H1 (cell line): ENCODE measurements at regions not wholly inside any gene's neighbourhood (a gene's known extent, or its start where the extent isn't known, plus 50 kb on each side); places are given as distances from the start of the nearest gene placed in this dataset.

Source experiments
- CTCF ChIA-PET: fragments of 300-600 bp; sonication (Branson Sonifier 250); formaldehyde crosslinking; loops from one replicate; lab custom pipeline; 2021; ENCODE audit not compliant: partially characterized antibody; lab: Charles Lee
- POLR2A ChIA-PET: fragments of 300-600 bp; sonication (Branson Sonifier 250); formaldehyde crosslinking; loops from one replicate; lab custom pipeline; 2021; ENCODE audit warnings: inconsistent platforms; ENCODE audit not compliant: partially characterized antibody; lab: Charles Lee
- DNase-seq, 2 experiments: peaks; one replicate each; pipeline versions ENCODE4 v3.0.0 to v3.0.0-alpha.2; 2010 to 2022; ENCODE audit warnings: low spot score in 2 of 2, low read depth in 1 of 2, mixed read lengths in 1 of 2
- FAIRE-seq: peaks from 2 replicates; lab custom pipeline; 2011; peaks lifted over from hg19 to GRCh38; lab: Jason Lieb, UNC
- H2AFZ ChIP-seq: 2 replicates; pipeline ENCODE4 v1.8.1; 2012; ENCODE audit warnings: low read length, inconsistent platforms
- H2AK5ac ChIP-seq: 2 replicates; pipeline ENCODE4 v1.6.1; 2013; ENCODE audit warnings: low read depth, low read length
- H2BK120ac ChIP-seq: replicated peaks from 2 replicates; pipeline ENCODE3; 2013; ENCODE audit warnings: low read depth, low read length, inconsistent platforms
- H2BK12ac ChIP-seq: 2 replicates; pipeline ENCODE4 v1.6.1; 2013; ENCODE audit warnings: low read depth, low read length
- H2BK15ac ChIP-seq: 2 replicates; pipeline ENCODE4 v1.6.1; 2013; ENCODE audit warnings: low read length
- H2BK20ac ChIP-seq: 2 replicates; pipeline ENCODE4 v1.6.1; 2013; ENCODE audit warnings: low read length
- H2BK5ac ChIP-seq: 2 replicates; pipeline ENCODE4 v1.6.1; 2013; ENCODE audit warnings: low read depth, low read length
- H3K14ac ChIP-seq: 2 replicates; pipeline ENCODE4 v1.6.1; 2013; ENCODE audit warnings: inconsistent platforms; ENCODE audit not compliant: insufficient read length
- H3K18ac ChIP-seq: 2 replicates; pipeline ENCODE4 v1.6.1; 2013; ENCODE audit warnings: low read length; ENCODE audit errors: extremely low read depth
- H3K23ac ChIP-seq: 2 replicates; pipeline ENCODE4 v1.6.1; 2013; ENCODE audit warnings: inconsistent platforms; ENCODE audit not compliant: insufficient read length
- H3K23me2 ChIP-seq: 2 replicates; pipeline ENCODE4 v1.6.1; 2013; ENCODE audit warnings: low read depth, low read length
- H3K27ac ChIP-seq: 2 replicates; pipeline ENCODE4 v1.6.1; 2011; ENCODE audit warnings: low read depth, low read length, inconsistent platforms
- H3K27me3 ChIP-seq, 4 experiments: replicated peaks in 1 of 4; 1 replicate in 1 of 4; 2 replicates in 3 of 4; pipeline versions ENCODE4 v1.6.1 to v1.8.1; 2011 to 2013; ENCODE audit warnings: low read length in 3 of 4, mild to moderate bottlenecking in 3 of 4, inconsistent platforms in 2 of 4, mixed read lengths in 2 of 4, moderate library complexity in 1 of 4; ENCODE audit not compliant: control insufficient read depth in 3 of 4, insufficient read depth in 3 of 4; ENCODE audit errors: extremely low read depth in 1 of 4
- H3K36me3 ChIP-seq, 4 experiments: 2 replicates each; pipeline versions ENCODE4 v1.6.1 to v1.8.1; 2011 to 2013; ENCODE audit warnings: mild to moderate bottlenecking in 4 of 4, low read length in 3 of 4, moderate library complexity in 2 of 4, control low read depth in 1 of 4, inconsistent platforms in 1 of 4; ENCODE audit not compliant: insufficient read depth in 4 of 4, control insufficient read depth in 2 of 4
- H3K4ac ChIP-seq: replicated peaks from 2 replicates; pipeline ENCODE3; 2013; ENCODE audit warnings: low read length, low read depth, mixed read lengths, inconsistent platforms; ENCODE audit not compliant: insufficient read length
- H3K4me1 ChIP-seq, 4 experiments: replicated peaks in 1 of 4; 1 replicate in 1 of 4; 2 replicates in 3 of 4; pipeline versions ENCODE4 v1.6.1 to v1.8.1; 2011 to 2013; ENCODE audit warnings: low read length in 3 of 4, inconsistent platforms in 2 of 4, mixed read lengths in 1 of 4; ENCODE audit not compliant: insufficient read depth in 4 of 4, control insufficient read depth in 3 of 4
- H3K4me2 ChIP-seq, 2 experiments: 2 replicates each; pipeline versions ENCODE4 v1.6.1 to v1.8.1; 2011 to 2013; ENCODE audit warnings: low read depth in 2 of 2, low read length in 2 of 2, control low read depth in 1 of 2, inconsistent platforms in 1 of 2, mild to moderate bottlenecking in 1 of 2; ENCODE audit not compliant: insufficient read depth in 1 of 2
- H3K4me3 ChIP-seq, 4 experiments: fragments of 200-600, 300-600 bp in 1 of 4; sonication (generic), shearing (Covaris generic), sonication (Bioruptor Twin) in 1 of 4; 2 replicates each; pipeline versions ENCODE4 v1.5.1 to v1.8.1; 2011 to 2016; ENCODE audit warnings: low read length in 4 of 4, low read depth in 3 of 4, control low read depth in 2 of 4, inconsistent platforms in 2 of 4, mild to moderate bottlenecking in 2 of 4, mixed read lengths in 1 of 4, moderate library complexity in 1 of 4; ENCODE audit not compliant: insufficient read depth in 2 of 4; ENCODE audit errors: extremely low read depth in 1 of 4
- H3K56ac ChIP-seq: replicated peaks from 2 replicates; pipeline ENCODE3; 2013; ENCODE audit warnings: low read depth, mild to moderate bottlenecking, mixed read lengths, low read length, inconsistent platforms; ENCODE audit not compliant: insufficient read length
- H3K79me1 ChIP-seq: 2 replicates; pipeline ENCODE4 v1.6.1; 2013; ENCODE audit warnings: low read depth, low read length, control low read depth
- H3K79me2 ChIP-seq, 2 experiments: 2 replicates each; pipeline versions ENCODE4 v1.6.1 to v1.8.1; 2012 to 2013; ENCODE audit warnings: low read length in 2 of 2, mild to moderate bottlenecking in 2 of 2, inconsistent platforms in 1 of 2; ENCODE audit not compliant: insufficient read depth in 2 of 2, control insufficient read depth in 1 of 2
- H3K9ac ChIP-seq, 4 experiments: replicated peaks in 1 of 4; 1 replicate in 1 of 4; 2 replicates in 3 of 4; pipeline versions ENCODE4 v1.6.1 to v1.8.1; 2011 to 2013; ENCODE audit warnings: low read depth in 3 of 4, low read length in 3 of 4, control low read depth in 2 of 4, mild to moderate bottlenecking in 2 of 4, moderate library complexity in 2 of 4, inconsistent platforms in 1 of 4; ENCODE audit errors: extremely low read depth in 1 of 4
- H3K9me3 ChIP-seq, 2 experiments: 2 replicates each; pipeline versions ENCODE4 v1.6.1 to v1.8.1; 2012 to 2013; ENCODE audit warnings: mild to moderate bottlenecking in 2 of 2, moderate library complexity in 2 of 2, control low read depth in 1 of 2, inconsistent platforms in 1 of 2, low read depth in 1 of 2, low read length in 1 of 2, mixed read lengths in 1 of 2; ENCODE audit not compliant: insufficient read depth in 2 of 2
- H4K20me1 ChIP-seq, 2 experiments: replicated peaks in 1 of 2; 2 replicates each; pipeline versions ENCODE3 to v1.8.1; 2011 to 2013; ENCODE audit warnings: inconsistent platforms in 2 of 2, low read length in 2 of 2, mild to moderate bottlenecking in 1 of 2; ENCODE audit not compliant: insufficient read depth in 2 of 2, control insufficient read depth in 1 of 2
- H4K5ac ChIP-seq: 2 replicates; pipeline ENCODE4 v1.6.1; 2013; ENCODE audit warnings: low read length, low read depth, mixed read lengths, inconsistent platforms; ENCODE audit not compliant: insufficient read length
- H4K8ac ChIP-seq: 2 replicates; pipeline ENCODE4 v1.8.0; 2013; ENCODE audit warnings: mild to moderate bottlenecking, moderate library complexity, low read length, inconsistent platforms; ENCODE audit not compliant: insufficient read depth; ENCODE audit errors: extremely low read depth
- H4K91ac ChIP-seq: replicated peaks from 2 replicates; pipeline ENCODE3; 2013; ENCODE audit warnings: low read length, mixed read lengths, inconsistent platforms; ENCODE audit not compliant: insufficient read length
- ATF2 ChIP-seq: IDR thresholded peaks from 2 replicates; pipeline ENCODE4 v1.6.1; 2012; ENCODE audit warnings: low read length, inconsistent platforms
- CBX8 ChIP-seq: fragments of 300-800, 300-1000 bp; sonication (generic); IDR thresholded peaks from 2 replicates; pipeline ENCODE4 v1.7.1; 2016; ENCODE audit warnings: low read depth, low read length, borderline replicate concordance
- CREB1 ChIP-seq: IDR thresholded peaks from 2 replicates; pipeline ENCODE4 v1.6.1; 2012; ENCODE audit warnings: inconsistent platforms
- FOSL1 ChIP-seq: IDR thresholded peaks from 2 replicates; pipeline ENCODE4 v1.6.1; 2011; ENCODE audit warnings: mild to moderate bottlenecking, low read depth, low read length, moderate library complexity; ENCODE audit not compliant: insufficient read depth
- JUN ChIP-seq: IDR thresholded peaks from 2 replicates; pipeline ENCODE4 v1.6.1; 2011; ENCODE audit warnings: low read depth, mild to moderate bottlenecking, improper control_type of control experiment, low read length
- JUND ChIP-seq: IDR thresholded peaks from 2 replicates; pipeline ENCODE4 v1.6.1; 2011; ENCODE audit warnings: mild to moderate bottlenecking, improper control_type of control experiment, low read length
- KDM4A ChIP-seq: IDR thresholded peaks from one replicate; pipeline ENCODE4 v1.7.1; 2012; ENCODE audit warnings: low read depth, mild to moderate bottlenecking, moderate library complexity, low read length, inconsistent platforms; ENCODE audit not compliant: severe bottlenecking
- KDM5A ChIP-seq: fragments of 200-600 bp; IDR thresholded peaks from 2 replicates; pipeline ENCODE4 v1.7.1; 2012; ENCODE audit warnings: mild to moderate bottlenecking, low read length, inconsistent platforms, mixed read lengths
- POU5F1 ChIP-seq: IDR thresholded peaks from 2 replicates; pipeline ENCODE4 v1.6.1; 2011; ENCODE audit warnings: low read depth, mild to moderate bottlenecking, low read length, moderate library complexity
- RXRA ChIP-seq: IDR thresholded peaks from 2 replicates; pipeline ENCODE4 v1.6.1; 2011; ENCODE audit warnings: low read depth, mild to moderate bottlenecking, low read length, moderate library complexity; ENCODE audit not compliant: insufficient read depth
- SAP30 ChIP-seq: fragments of 300-600 bp; sonication (generic); IDR thresholded peaks from 2 replicates; pipeline ENCODE4 v1.7.1; 2012; ENCODE audit warnings: low read length, moderate library complexity, mild to moderate bottlenecking, inconsistent platforms; ENCODE audit not compliant: insufficient read depth, insufficient replicate concordance
- WGBS, 2 experiments: shearing (Covaris generic) in 1 of 2; methylation state at CpG; one replicate each; pipeline versions ENCODE4 v1.1.6 to v1.1.7; 2013 to 2015; ENCODE audit warnings: low lambda C conversion rate in 2 of 2, mixed read lengths in 2 of 2, inconsistent platforms in 1 of 2, low coverage in 1 of 2, missing lambda C conversion rate in 1 of 2; ENCODE audit not compliant: insufficient replicate concordance in 2 of 2, insufficient coverage in 1 of 2, insufficient read length in 1 of 2; ENCODE audit errors: extremely low coverage in 1 of 2, missing lambda C conversion rate in 1 of 2; 5-methylcytosine and 5-hydroxymethylcytosine counted together

DNA sequence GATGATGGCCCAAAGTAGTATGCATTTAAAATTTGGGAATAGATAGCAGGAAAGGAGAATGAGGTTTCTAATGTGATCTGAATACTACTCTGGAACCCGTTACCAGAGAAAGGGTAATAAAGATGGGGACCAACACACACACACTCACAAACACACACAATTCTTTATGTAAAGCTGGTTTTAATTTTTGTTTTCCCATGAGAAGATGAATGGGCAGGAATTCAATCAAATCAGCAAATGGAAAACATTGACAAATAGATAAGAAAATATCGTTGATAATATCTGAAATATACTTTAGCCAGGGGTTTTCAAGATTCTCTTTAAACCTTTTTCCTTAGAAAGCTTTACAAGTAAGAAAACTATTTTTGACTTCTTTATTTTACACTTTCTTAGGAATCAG is 303.0 kb downstream of the PRL start:
- Histone ChIP-seq H2AK5ac (no peak overlapping the region), H4K20me1 (peaks cover 0 to 4% of the 10 kb centered on the region in 2 experiments), H3K27me3 (no peaks in the 10 kb centered on the region), H3K23me2 (no peaks in the 10 kb centered on the region; the same call in 1 of the 2 replicates), H2BK15ac (no peak overlapping the region), H3K9me3 (no peaks in the 10 kb centered on the region), H2BK5ac (no peak overlapping the region), H3K18ac (no peak overlapping the region), H2BK12ac (no peak overlapping the region), H3K4me2 (no peak overlapping the region), H4K5ac (no peak overlapping the region), H3K4ac (no peak overlapping the region), H3K14ac (no peak overlapping the region), H2BK120ac (no peak overlapping the region), H2AFZ (no peak overlapping the region), H3K4me3 (no peak overlapping the region), H3K79me2 (peaks cover 0 to 4% of the 10 kb centered on the region in 2 experiments; a peak in 1 of 4 replicates), H2BK20ac (no peak overlapping the region), H3K56ac (no peak overlapping the region), H3K79me1 (peaks cover 4% of the 10 kb centered on the region), H3K9ac (no peak overlapping the region), H4K8ac (no peak overlapping the region), H3K27ac (no peak overlapping the region), H3K36me3 (no peaks in the 10 kb centered on the region; a peak in 2 of 8 replicates), H3K4me1 (peaks cover 0 to 4% (median 0%) of the 10 kb centered on the region in 4 experiments; a peak in 1 of 7 replicates), H4K91ac (no peak overlapping the region), H3K23ac (no peak overlapping the region)
- ChIA-PET POLR2A (no interaction called here), CTCF (no interaction called here)
- FAIRE-seq = no peak
- WGBS, 2 experiments = 90% methylated on average over 2 of the region's 2 CpGs; no CpG with 5 or more reads in 1 of the 2 experiments
- DNase-seq = no peak
- TF ChIP-seq CBX8 = no peak
- TF ChIP-seq CREB1 = no peak
- TF ChIP-seq KDM4A = no peak
- TF ChIP-seq SAP30 = no peak
- TF ChIP-seq RXRA = no peak
- no peak for TF ChIP-seq FOSL1
- no peak for TF ChIP-seq JUN
- no peak for TF ChIP-seq POU5F1
- TF ChIP-seq KDM5A = no peak
- no peak for TF ChIP-seq ATF2
- no peak for TF ChIP-seq JUND
